ENCODE measurements at regions not wholly inside any gene's neighbourhood (a gene's known extent, or its start where the extent isn't known, plus 50 kb on each side); places are given as distances from the start of the nearest gene placed in this dataset.
"Not testable (repeated sequence)": the region's sequence is repeated elsewhere in the genome, so short reads cannot be mapped to it uniquely, and the experiment has no call there.

DNA sequence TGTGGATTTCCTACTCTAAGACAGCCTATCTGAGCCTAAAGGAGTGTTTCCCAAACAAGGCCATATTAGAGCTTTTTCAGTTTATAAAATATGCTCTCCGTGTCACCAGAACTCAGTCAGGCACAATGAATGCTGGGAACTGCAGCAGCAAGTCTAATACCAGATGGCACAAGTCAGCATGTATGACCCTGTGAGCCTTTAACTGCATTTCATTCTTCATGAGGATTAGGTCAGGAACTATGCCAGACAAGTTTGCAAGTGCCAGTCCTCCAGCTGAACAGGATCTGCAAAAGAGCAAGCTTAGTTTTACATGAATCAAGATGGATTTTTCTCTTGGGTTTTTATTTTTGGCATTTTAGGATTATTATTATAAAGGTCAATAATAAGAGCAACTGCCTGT, 66.7 kb upstream of the SAMD5 start:
- DNase-seq, result peak; percentile 13

DNA sequence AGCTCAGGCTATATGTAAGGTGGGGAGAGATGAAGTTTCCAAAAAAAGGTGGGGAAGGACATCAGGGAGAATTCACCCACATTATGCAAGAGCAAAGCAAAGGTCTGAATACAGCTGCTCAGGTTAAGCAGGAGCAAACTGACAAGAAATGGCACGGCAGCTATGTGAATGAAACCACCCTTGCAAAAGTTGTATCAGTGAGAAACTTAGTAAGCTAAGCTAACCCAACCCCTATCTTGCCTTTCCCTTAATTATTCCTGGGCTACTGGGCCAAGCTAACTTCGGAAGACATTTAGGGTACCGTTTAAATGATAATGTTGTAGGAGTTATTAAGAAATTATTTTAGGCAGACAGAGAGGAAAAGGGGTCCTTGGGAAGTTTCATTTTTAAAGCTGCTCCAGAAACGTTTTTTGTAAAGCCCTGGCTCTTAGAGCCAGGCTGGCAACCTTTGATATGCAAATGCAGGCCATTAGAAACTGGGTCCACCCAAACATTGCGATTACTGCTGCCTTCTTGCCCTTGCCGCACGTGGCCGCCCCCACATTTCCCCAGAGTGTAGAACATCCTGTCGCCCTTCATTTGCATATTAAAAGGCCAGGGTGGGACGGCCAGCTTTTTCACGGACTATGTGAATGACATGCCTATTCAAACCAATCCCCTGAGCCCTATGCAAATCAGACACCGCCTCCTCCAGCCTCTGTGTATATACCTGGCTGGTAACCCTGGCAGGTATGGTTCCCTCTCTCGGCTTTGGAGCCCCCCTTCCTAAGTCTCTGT, 60.5 kb upstream of the SAMD5 start:
- DNase-seq, result no peak

DNA sequence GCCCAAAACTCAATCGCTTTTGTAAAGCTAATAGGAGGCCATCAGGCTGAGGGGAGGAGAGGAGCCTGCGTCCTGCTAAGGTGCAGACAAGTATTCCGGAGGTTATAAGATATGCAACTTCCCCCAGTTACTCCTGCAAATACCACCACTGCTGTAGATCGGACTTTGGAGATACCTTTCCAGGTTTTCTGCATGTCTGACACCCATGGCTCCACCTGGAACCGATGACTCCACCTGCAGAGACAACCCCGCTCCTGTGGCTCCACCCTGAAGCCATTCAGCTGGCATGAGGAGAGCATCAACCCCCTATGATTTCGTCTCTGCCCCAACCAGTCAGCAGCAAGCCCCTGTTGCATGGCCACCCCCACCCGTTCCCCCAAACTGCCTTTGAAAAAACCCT, 59.7 kb upstream of the SAMD5 start:
- no peak for DNase-seq

DNA sequence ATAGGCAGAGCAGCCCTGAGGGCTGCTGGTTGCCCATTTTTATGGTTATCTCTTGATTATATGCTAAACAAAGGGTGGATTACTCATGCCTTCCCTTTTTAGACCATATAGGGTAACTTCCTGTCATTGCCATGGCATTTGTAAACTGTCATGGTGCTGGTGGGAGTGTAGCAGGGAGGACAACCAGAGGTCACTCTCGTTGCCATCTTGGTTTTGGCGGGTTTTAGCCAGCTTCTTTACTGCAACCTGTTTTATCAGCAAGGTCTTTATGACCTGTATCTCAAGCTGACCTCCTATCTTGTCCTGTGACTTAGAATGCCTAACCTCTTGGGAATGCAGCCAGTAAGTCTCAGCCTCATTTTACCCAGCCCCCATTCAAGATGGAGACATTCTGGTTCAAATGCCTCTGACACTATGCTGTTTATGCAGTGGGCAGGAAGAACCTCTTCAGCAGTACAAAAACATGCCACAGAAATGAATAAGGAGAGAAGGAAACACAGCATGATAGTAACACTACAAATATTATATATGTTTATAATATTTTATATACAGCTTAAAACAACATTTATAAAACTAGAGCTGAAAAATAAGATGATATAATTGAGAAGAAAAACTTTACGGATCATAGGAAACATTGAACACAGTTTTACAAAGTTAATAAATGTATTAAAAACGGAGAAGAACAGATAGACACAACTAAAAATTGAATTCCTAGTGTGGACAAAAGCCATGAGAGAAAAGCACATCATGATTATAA, 58.9 kb upstream of the SAMD5 start:
- no peak for DNase-seq

DNA sequence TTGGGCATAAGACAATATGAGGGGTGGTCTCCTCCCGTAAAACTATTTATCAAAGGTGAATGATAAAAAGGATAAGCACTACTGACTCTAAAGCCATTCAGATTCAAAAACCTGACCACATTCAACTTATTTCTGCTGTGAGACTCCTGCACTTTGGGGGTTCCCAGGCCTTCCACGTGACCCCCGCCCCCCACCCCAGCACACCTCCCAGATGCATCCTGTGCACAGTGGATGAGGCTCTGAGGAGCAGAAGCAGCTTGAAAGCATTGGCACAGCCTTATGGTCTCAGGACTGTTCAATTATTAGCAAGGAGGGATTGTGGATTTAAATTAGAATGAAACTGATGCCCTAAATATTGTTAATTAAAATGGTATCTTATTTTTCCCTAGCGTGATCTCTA, 55.1 kb upstream of the SAMD5 start:
- no peak for DNase-seq

DNA sequence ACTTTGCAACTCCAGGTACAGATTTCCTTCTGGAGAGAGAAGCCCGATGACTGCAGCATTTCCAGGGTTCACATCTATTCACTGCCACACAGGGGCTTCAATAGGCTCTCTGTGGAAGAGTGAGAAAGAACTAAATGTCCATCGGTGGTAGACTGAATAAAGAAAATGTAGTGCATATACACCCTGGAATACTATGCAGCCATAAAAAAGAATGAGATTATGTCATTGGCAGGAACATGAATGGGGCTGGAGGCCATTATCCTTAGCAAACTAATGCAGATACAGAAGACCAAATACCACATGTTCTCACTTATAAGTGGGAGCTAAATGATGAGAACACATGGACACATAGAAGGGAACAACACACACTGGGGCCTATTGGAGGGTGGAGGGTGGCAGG, 53.6 kb upstream of the SAMD5 start:
- DNase-seq, result not testable (repeated sequence)

Measured in NCI-H524 treated with DMSO at 0.1 percent for 48 hours (cell line).